Inferior parietal cortex (tissue), 1 donor: ENCODE measurements at regions not wholly inside any gene's neighbourhood (a gene's known extent, or its start where the extent isn't known, plus 50 kb on each side); places are given as distances from the start of the nearest gene placed in this dataset.
"Not testable (repeated sequence)": the region's sequence is repeated elsewhere in the genome, so short reads cannot be mapped to it uniquely, and the experiment has no call there.

ENCODE experiments used
- DNase-seq: peaks from one replicate; pipeline ENCODE4 v3.0.0-alpha.2; 2016; ENCODE audit errors: extremely low spot score

GRCh38 chr2:160794926-160795325 is 301.3 kb upstream of the RBMS1 start:
- DNase-seq = no peak

- no peak for DNase-seq
Observed at GRCh38 chr2:160803881-160804280, 310.3 kb upstream of the RBMS1 start.

- no peak for DNase-seq
Observed at GRCh38 chr2:160810406-160810805, 316.8 kb upstream of the RBMS1 start.

GRCh38 chr2:160812830-160813505 is 319.4 kb upstream of the RBMS1 start:
- DNase-seq = no peak

GRCh38 chr2:160813506-160813858 is 319.9 kb upstream of the RBMS1 start:
- no peak for DNase-seq

GRCh38 chr2:160816916-160817499 is 323.4 kb upstream of the RBMS1 start:
- DNase-seq = no peak

- DNase-seq = no peak
Observed at GRCh38 chr2:160820691-160821090, 327.1 kb upstream of the RBMS1 start.

- no peak for DNase-seq
Observed at GRCh38 chr2:160822006-160822405, 328.4 kb upstream of the RBMS1 start.

- DNase-seq = no peak
Observed at GRCh38 chr2:160825433-160825832, 331.8 kb upstream of the RBMS1 start.

- no peak for DNase-seq
Observed at GRCh38 chr2:160826496-160826895, 332.9 kb upstream of the RBMS1 start.

GRCh38 chr2:160828076-160828475 is 332.2 kb upstream of the TANK start:
- no peak for DNase-seq

GRCh38 chr2:160832381-160832780 is 327.8 kb upstream of the TANK start:
- not testable (repeated sequence) for DNase-seq

- no peak for DNase-seq
Observed at GRCh38 chr2:160835166-160835565, 325.1 kb upstream of the TANK start.

GRCh38 chr2:160836755-160837154 is 323.5 kb upstream of the TANK start:
- no peak for DNase-seq

GRCh38 chr2:160837416-160837815 is 322.8 kb upstream of the TANK start:
- DNase-seq = no peak

GRCh38 chr2:160838147-160838546 is 322.1 kb upstream of the TANK start:
- DNase-seq = no peak

- DNase-seq = no peak
Observed at GRCh38 chr2:160838691-160839090, 321.5 kb upstream of the TANK start.

GRCh38 chr2:160842286-160842685 is 317.9 kb upstream of the TANK start:
- DNase-seq = no peak

GRCh38 chr2:160859096-160859495 is 301.1 kb upstream of the TANK start:
- DNase-seq = no peak

GRCh38 chr2:160862226-160862625 is 298.0 kb upstream of the TANK start:
- no peak for DNase-seq

- no peak for DNase-seq
Observed at GRCh38 chr2:160868891-160869290, 291.3 kb upstream of the TANK start.

- DNase-seq = no peak
Observed at GRCh38 chr2:160869411-160869810, 290.8 kb upstream of the TANK start.

GRCh38 chr2:160870729-160871465 is 289.3 kb upstream of the TANK start:
- no peak for DNase-seq
